NOMO-1 treated with dmso at 0.1 percent for 144 hours (cell line): ENCODE measurements at regions not wholly inside any gene's neighbourhood (a gene's known extent, or its start where the extent isn't known, plus 50 kb on each side); places are given as distances from the start of the nearest gene placed in this dataset.

ENCODE experiments used
- DNase-seq: peaks from one replicate; lab custom pipeline; 2025; ENCODE audit not compliant: unreplicated experiment; lab: John Stamatoyannopoulos, UW

- DNase-seq, result no peak
These were observed 151.6 kb downstream of the TTC32 start for GRCh38 chr2:19750136-19750535.

GRCh38 chr2:19749507-19749836, 152.3 kb downstream of the TTC32 start:
- DNase-seq, result no peak

DNA sequence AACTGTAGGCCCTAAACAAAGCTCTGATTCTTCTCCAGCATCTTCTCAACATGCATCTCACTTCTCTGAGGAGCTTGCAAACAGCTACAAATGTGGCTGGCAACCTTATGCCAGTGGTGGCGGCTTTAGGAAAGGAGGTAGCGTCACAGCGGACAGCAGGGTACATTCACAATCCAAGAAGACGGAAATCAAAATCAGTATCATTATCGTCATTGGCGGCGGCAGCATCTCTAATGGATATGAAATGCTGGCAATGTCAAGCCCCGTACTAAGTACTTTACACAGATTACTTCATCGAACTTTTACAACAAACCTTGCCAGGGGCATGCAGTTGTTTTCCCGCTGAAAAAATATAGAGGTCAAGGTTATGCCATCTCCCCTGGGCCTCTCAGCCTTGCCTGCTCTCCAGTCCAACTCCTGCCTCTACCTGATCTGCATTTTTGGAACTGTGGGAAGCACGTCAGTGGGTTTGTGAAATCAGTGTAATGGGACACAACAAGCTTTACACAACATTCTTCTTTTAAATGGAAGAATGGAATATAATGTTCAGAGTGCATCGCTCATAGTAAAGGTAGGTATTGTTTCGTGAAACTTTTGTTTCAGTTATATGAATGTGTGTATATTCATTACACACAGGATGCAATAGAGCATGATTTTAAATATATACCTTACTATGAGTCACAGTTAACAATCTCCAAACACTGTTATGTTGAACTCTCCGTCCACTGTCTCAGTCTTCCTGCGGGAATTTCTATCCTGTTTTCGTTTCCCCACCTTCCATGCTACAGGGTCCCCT, 152.9 kb downstream of the TTC32 start:
- no peak for DNase-seq

- DNase-seq, result no peak
These were observed 153.8 kb downstream of the TTC32 start for GRCh38 chr2:19748073-19748375.

DNA sequence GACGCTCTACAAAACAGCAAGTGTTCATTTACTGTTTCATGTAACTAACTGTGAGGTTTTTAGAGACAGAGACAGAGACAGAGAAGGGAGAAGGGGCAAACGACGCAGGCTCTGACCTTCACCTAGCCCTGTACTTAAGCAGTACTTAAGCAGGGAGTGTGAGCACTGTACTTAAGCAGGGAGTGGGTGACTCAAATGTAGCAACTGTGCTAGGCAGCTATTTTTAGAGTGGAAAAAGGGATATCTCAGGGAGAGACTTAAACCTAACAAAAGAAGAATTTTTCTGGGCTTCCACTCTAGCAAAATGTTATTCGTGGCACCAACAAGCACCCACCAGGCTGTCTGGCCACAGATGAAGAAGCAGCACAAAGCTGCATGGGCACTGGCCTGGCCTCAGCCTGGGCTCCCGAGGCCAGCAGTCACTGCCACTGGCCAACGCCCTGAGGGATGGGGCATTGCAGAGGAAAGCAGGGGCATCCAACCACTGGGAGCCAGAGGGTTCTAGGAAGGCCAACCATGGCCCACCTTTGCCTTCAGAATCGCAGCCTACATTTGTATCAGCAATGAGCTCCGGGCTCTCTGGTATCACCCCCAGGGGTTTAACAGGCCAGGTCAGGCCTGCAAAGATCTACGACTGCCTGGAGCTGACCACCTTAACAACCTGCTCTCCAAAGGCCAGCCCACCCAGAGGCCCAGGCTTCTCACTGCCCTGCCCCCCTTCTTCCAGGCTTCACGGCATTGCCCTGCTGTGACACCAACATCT, 154.3 kb downstream of the TTC32 start:
- DNase-seq, result no peak

DNA sequence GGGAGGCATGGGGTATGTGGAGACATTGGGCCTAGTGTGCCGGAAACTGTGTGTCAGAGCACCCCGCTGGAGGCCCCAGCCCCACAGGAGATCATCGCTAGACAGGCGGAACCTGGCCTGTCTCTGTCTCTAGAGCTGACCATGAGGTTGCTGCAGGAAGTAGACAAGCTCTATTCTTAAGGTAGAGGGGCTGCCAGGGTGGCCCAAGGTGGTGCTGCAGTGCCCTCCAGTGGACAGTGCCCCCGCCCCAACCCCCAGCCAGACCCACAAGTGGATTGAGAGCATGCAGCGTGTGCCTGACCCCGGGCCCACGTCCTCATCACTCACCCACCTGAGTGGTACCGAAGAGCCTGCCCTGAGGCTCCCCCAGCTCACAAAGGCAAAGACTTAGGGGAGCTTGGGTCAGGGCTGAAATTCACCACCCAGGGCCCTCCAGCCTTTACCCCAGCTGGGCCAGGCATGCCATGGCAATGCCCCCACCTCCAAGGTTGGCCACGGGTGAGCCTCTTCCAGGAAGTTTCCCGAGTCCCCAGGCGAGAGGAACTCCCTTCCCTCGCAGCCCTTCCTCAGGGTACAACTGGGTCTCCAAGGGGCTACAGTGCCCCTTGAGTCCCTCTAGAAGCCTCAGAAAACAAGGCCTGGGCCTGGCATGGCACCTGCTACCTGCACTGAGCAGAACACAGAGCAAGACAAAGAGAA, 155.0 kb downstream of the TTC32 start:
- DNase-seq, result no peak

GRCh38 chr2:19746137-19746600, 155.6 kb downstream of the TTC32 start:
- DNase-seq, result no peak

DNA sequence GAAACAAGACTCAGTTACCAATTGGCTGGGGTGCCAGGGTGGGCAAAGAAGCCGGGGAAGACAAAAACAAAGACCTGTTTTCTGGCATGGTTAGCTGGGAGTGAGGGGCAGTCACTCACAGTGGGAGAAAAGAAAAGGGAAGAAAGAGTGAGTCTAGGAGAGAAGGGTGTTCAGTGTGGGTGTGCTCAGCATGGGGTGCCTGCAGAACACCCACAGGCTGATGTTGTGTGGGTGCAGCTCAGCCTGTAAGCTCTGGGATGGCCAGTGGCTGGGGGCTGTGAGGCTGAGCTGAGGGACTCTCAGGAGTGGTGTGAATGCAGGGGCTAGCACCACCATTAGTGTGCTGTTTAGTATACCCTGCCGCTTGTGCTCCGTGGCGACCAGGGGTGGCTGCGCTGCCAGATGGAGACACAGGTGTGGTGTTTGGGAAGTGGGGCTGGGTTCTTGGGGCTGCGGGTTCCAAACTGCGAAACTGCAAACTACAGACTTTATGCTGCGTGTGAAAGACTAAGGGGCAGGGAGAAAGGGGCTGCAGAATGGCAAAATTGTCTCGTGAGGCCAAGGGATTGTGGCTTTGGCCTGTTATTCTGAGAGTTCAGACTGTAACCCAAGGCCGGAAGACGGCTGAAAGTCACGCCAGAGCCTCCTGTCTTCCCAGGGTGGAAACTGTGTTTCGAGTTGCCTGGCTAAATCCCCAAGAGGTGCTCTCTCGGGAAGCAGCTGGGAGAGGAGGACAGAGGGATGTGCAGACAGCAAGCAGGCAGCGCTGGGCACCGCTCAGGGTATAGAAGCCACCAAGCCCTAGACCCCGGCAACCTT, 156.3 kb downstream of the TTC32 start:
- DNase-seq, result no peak

- no peak for DNase-seq
These were observed 157.2 kb downstream of the TTC32 start for GRCh38 chr2:19744456-19745199.

- DNase-seq, result no peak
These were observed 158.1 kb downstream of the TTC32 start for GRCh38 chr2:19743641-19744040.

DNA sequence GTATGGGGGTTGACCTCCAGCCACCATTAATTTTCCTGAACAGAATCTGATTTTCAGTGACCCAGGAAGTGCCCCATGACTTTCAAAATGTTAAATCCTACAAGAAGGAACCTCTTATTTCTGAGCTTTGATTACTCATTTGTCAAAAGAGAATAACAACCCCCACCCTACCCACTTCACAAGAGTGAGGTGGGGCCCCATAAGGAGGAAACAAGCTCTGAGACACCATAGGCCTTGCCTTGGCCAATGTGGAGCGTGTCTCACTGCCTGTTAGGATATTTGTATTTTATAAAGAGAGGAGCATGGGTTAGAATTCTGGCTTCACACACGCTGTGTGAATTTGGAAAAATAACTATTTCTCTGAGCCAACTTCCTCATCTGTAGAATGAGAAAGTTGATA, 158.9 kb downstream of the TTC32 start:
- DNase-seq, result no peak

GRCh38 chr2:19739256-19739655, 162.5 kb downstream of the TTC32 start:
- DNase-seq, result no peak

- DNase-seq, result no peak
These were observed 163.1 kb downstream of the TTC32 start for GRCh38 chr2:19738707-19739106.

- DNase-seq, result no peak
These were observed 165.5 kb downstream of the TTC32 start for GRCh38 chr2:19736191-19736831.

GRCh38 chr2:19733951-19734425, 167.8 kb downstream of the TTC32 start:
- DNase-seq, result no peak

DNA sequence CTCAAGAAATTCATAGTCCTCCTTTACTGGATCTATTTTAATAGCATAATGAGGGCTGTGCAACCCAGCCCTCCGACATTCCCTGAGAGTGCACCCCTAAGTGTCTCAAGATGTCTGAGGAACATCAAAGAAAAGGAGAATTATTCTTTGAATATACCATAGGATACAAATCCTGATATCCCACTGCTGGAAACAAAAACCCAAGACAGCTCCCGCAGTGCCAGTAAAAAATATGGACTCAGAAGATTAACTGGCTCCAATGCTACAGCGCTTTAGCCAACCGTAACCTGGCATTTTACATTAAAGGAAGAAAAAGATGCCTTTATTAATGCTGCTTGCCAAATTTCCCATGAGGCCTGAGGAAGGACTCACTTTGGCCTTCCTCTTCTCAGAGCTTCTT, 168.4 kb downstream of the TTC32 start:
- DNase-seq, result no peak

DNA sequence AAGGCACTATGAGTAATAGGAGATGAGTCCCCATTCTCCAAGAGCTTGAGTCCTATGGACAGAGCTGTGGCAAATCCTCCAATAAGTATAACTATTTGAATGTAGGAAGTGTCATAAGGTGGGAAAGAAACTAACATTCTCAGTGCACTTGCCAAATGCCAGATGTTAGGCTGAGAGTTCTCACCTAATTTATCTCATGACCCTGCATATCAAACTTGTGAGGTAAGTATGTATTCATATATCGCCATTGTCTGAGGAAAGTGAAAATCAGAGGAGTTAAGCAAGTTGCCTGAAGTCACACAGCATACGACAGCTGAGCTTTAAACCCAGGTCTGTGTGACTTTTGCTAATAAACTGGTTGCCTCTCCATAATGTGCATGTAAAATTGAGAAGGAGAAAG, 169.5 kb downstream of the TTC32 start:
- no peak for DNase-seq

GRCh38 chr2:19731515-19731914, 170.3 kb downstream of the TTC32 start:
- DNase-seq, result no peak

DNA sequence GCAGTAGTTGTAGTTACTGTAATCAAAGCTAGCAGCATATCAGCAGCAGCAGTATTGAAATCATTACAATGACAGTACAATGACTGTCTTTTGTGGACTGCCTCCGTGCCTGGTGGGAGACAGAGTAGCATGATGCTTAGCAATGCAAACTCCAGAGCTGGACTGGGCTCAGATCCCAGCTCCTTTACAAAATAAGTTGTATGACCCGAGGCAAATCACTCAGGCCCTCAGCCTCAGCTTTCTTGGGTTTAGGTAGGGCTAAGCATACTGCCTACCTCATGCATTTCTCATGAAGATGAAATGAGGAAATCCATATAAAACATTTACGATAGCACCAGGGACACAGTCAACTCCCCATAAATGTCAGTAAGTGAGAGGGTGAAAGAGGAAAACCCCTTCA, 170.7 kb downstream of the TTC32 start:
- DNase-seq, result no peak

GRCh38 chr2:19728125-19728524, 173.7 kb downstream of the TTC32 start:
- DNase-seq, result no peak
